GM20431 (cell line): ENCODE measurements at regions not wholly inside any gene's neighbourhood (a gene's known extent, or its start where the extent isn't known, plus 50 kb on each side); places are given as distances from the start of the nearest gene placed in this dataset.

Experiments
- in situ Hi-C: fragments of 300-500 bp; cut with MseI, MboI; formaldehyde crosslinking; loops from one replicate; pipeline ENCODE4 v1.15.0; 2020; ENCODE audit warnings: low sequenced_read_pairs; ENCODE audit not compliant: unreplicated experiment

- in situ Hi-C loops: loop anchor here (25.0 kb wide), 1 partner anchor 630 kb away; no protein-coding TSS in a partner anchor
Measured at GRCh38 chr1:65056866-65057265, 90.5 kb upstream of the JAK1 start.

DNA sequence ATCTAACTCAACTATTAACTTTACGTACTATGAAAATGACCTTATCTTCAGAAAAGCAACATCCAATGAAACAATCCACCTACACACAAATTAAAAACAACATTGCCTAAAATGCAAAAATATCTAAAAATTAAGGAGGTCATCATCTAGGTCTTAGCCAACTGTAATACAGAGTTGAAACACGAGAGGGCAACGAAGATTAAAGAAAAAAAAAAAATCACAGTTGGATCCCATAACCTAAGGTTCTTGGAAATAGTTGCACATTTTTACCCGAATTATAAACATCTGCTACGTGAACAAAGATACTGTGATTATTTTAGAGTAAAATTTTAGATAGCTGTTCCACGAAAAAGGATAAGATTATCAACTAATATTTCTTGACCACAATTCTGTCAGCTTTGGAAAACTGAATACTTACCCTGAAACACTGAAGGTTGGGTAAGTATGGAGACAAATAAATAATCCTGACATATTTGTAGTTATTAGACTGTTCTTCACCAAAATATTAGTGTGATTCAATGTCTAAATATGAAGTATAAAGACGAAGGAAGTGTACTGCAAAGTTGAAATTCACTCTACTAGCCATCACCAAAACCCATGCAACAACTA lies 88.0 kb upstream of the AK4 start:
- in situ Hi-C loops: loop anchor here (25.0 kb wide), 1 partner anchor 627 kb away; no protein-coding TSS in a partner anchor

- in situ Hi-C loops: loop anchor here (25.0 kb wide), 1 partner anchor 625 kb away; no protein-coding TSS in a partner anchor
Measured at GRCh38 chr1:65062339-65062738, 85.7 kb upstream of the AK4 start.

DNA sequence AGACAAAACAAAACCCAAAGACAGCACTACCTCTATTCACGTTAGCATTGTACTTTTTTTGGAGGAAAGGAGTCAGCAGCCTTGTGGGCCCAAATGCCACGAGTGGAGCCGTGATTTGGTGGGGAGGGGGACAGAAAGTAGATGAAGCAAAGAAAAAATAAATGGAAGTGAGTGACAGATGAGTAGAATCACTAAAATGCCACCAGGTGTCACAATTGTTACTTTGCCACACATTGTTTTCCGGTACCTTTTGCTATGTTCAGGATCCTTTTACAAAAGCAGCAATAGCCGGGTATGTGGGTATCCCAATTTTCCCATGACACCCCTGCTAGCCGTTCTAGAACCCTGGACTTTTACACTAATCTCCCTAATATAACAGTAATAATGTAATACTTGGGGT lies 85.0 kb upstream of the AK4 start:
- in situ Hi-C loops: loop anchor here (25.0 kb wide), 1 partner anchor 624 kb away; no protein-coding TSS in a partner anchor

- in situ Hi-C loops: loop anchor here (25.0 kb wide), 1 partner anchor 622 kb away; no protein-coding TSS in a partner anchor
Measured at GRCh38 chr1:65064981-65065380, 83.0 kb upstream of the AK4 start.

- in situ Hi-C loops: loop anchor here (25.0 kb wide), 1 partner anchor 622 kb away; no protein-coding TSS in a partner anchor
Measured at GRCh38 chr1:65065524-65066418, 82.2 kb upstream of the AK4 start.

DNA sequence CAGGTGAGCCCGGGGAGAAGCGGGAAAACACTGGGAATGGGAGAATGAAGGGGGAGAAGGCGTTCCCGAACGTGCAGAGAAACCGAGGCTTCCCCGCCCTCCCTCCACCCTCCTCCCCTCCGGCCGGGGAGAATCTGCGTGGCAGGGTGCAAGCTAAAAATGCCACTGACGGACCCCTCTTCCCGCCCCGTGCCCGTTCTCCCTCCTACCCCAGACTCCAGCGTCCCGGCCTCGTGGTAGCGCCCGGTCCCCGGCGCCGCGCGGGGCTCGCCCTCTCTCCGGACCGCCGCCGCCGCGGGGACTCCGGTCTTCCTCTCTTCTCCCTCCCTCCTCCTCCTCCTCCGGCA lies 81.6 kb upstream of the AK4 start:
- in situ Hi-C loops: loop anchor here (25.0 kb wide), 1 partner anchor 621 kb away; no protein-coding TSS in a partner anchor

DNA sequence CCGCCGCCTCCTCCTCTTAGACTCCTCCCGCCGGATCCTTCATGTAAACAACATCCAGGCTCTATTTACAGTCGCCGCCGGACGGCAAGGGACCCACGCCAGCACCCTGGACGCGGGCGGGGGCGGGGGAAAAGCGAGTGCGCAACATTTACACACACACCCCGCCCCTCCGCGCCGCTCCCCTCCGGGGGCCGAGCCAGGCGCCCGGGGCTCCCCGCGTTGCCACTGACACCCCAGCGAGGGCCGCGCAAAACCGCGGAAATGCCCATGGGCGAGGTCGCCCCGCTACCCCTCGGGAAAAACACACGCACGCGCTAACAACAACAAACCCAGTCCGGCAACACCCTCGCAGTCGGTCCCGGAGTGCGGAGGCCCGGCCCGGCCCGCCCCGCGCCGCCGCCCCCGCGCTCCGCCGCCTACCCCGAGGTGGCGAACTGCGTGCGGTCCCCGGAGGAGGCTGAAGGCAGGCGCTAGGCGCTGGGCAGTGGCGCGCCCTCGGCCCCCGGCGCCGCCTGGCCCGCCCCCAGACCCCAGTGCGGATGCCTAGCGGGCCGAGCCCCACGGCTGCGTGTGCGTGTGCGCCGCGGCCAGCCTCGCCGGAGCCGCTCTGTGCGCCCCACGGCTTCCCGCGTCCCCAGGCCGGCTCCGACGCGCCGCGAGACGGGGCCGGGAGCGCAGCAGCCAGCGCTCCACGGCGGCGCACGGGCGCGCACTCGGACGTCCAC lies 81.1 kb upstream of the AK4 start:
- in situ Hi-C loops: loop anchor here (25.0 kb wide), 1 partner anchor 620 kb away; no protein-coding TSS in a partner anchor

- in situ Hi-C loops: loop anchor here (25.0 kb wide), 1 partner anchor 620 kb away; no protein-coding TSS in a partner anchor
Measured at GRCh38 chr1:65067491-65068201, 80.4 kb upstream of the AK4 start.

DNA sequence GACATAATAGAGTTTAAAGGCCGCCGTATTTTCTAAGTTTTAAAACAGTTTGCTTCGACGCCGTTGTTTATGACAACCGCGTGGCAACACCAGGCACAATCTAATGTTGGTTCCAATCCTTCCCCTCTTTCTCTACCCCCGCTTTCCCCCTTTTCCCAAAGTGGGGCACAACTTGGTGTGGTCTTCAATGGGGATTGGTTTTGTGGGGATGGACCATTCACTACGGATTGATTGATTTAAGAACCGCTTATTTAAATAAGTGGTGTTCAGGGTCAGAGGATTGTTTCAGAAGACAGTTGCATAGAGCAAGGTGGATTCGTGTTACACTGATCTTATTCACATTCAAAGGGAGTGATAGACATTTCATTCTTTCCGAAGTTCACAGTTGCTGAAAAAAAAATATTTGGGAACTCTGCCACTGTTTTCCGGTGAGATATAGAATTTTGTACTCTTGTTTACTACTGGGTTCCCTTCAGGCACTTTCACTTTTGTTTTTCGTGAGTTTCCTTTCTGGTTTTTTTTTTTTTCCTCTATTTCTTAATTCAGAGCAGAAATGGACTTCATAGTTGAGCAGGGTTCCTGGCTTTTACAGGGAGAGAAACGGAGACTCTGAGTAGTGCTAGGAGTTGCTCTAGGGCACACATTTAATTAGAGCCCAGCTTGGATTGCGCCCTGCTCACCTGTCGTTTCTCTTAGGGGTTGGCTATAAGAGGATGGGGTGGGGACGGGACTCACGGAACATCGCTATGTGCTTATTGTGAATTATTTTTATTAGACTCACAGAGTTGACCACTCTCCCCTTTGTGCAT lies 79.6 kb upstream of the AK4 start:
- in situ Hi-C loops: loop anchor here (25.0 kb wide), 1 partner anchor 619 kb away; no protein-coding TSS in a partner anchor

DNA sequence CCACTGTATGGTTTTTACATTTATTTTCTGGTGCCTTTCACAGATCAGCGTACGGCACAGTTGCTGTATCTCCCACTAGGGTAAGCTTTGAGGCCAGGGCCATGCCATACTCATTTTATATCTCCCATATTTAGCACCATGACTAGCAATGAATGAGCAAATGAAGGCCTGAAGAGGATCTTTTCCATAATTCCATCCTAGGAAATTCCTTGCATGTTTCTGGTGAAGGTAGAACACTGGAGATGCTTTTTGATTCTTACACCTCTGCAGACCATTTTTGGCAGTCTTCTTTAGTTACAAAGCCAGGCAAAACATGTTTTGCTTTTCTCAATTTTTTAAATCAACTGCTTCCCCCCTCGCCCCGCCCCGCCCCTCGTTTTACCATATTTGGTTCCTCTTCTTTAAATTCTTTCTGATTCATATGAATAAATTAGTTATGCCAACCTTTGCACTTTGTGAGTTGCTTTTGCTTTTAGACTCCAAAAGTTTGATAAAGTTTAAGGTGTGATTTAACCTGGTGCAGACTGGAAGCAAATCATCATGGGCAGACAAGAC lies 78.9 kb upstream of the AK4 start:
- in situ Hi-C loops: loop anchor here (25.0 kb wide), 1 partner anchor 618 kb away; no protein-coding TSS in a partner anchor

DNA sequence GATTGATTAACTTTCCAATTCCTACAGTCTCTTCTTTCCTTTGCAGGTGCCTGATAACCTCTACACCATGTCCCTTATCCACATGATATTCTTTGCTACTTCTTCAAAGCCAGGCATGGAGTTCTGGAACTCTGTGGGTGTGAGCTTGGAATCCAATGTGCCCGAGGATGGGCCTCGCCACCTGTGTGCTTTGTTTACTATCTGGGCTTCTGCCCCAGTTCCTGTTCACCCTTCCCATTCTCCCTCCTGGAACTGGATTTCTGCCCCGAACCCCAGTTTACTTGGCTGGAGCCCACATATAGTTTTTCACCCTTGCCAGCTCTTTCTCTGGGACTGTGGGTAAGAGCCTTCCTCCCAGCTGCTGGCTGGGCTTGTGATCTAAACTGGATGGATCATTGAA lies 75.2 kb upstream of the AK4 start:
- in situ Hi-C loops: loop anchor here (25.0 kb wide), 1 partner anchor 614 kb away; no protein-coding TSS in a partner anchor

DNA sequence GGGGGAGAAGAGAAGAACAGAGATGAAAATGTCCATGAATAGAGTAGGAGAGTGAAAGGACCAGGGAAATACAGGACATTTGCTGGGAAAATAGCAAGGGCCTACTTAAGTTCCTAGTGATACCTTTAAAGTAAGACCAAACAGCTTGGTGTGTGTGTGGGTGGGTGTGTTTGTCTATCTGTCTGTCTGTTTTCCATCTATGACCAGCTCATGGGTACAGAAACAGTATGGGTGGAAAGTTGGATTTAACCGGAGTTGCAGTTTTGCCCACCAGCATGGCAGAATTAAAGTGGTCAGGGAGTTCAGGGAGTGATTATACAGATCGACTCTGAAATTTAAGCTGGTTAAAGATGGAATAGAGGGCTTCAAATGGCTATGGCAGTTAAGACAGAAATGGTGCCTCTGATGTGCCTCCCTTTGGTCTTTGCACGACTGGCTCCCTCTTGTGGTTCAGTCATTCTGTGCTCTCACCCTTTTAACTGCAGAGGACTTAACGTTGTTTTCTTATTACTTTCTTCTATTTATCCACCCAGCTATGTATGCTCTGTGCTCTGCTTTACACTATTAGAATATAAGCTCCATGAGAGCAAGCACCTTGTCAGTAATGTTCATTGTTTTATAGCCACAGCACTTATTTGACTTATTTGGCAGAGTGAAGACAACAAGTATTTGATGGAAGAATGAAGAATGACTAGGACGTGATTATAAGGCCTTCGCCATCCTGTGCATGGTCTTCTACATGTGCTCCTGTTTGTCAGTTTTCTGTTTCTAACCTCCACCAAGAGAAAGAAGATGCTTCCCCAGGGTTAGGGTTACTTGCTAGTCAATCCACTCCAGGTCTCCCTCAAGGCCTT lies 72.7 kb upstream of the AK4 start:
- in situ Hi-C loops: no loop called here

GRCh38 chr1:65077369-65077768 lies 70.6 kb upstream of the AK4 start:
- in situ Hi-C loops: no loop called here

DNA sequence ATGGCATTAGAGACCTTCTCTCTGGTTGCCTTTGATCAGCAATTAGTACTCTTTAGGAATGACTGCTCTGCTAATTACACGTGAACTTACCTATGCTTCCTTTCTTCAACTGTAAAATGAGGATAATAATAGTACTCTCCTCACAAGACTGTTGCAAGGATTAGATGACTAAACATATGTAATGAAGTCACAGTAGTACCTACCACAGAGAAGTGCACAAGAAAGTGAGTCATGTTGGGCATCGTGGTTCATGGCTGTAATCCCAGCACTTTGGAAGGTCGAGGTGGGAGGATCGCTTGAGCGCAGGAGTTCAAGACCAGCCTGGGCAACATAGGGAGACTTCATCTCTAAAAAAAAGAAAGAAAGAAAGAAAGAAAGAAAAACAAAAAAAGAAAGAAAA lies 68.1 kb upstream of the AK4 start:
- in situ Hi-C loops: no loop called here

- in situ Hi-C loops: no loop called here
Measured at GRCh38 chr1:65082346-65083040, 65.5 kb upstream of the AK4 start.

GRCh38 chr1:65083263-65083896 lies 64.6 kb upstream of the AK4 start:
- in situ Hi-C loops: no loop called here
